SIG-M5 treated with dmso at 0.1 percent for 504 hours (cell line): ENCODE measurements at regions not wholly inside any gene's neighbourhood (a gene's known extent, or its start where the extent isn't known, plus 50 kb on each side); places are given as distances from the start of the nearest gene placed in this dataset.

Experiments used
- DNase-seq: peaks from one replicate; lab custom pipeline; 2025; ENCODE audit not compliant: unreplicated experiment; lab: John Stamatoyannopoulos, UW

DNA sequence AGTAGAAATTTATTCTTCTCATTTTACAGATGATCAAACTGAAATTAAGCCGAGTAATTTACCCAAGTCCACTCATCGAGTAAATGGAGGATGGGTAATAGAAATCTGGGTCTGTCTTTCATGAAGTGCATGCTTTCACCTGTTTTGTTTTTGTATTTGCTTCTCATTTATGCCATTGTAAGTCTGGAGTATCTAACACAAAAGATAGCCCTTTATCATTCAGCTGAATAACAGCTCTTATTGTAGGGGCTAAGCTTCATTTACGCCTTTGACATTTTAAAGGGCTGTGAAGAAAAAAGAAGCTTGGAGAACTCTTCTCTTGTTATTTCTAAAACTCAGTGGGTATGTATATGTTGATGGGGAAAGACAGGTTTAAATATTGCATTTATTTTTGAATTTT is 1196.2 kb upstream of the TENM4 start:
- no peak for DNase-seq

DNA sequence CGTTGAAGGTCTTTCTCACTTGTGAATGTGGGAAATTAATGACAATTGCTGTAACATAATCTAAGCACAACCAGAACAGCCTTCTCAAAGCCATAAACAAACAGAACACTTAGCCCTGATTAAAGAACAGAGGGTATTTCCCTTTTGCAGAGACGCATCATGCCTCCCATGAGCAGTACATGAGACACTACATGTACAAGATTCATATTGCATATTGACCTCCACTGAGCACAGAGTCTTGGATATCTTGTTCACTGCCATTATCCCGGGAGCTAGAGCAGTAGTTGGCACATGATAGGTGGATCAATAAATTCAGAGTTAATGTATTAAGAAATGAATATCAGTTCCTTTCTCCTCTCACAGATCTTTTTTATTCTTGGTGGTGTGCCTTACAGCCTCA is 1194.3 kb upstream of the TENM4 start:
- DNase-seq = no peak

DNA sequence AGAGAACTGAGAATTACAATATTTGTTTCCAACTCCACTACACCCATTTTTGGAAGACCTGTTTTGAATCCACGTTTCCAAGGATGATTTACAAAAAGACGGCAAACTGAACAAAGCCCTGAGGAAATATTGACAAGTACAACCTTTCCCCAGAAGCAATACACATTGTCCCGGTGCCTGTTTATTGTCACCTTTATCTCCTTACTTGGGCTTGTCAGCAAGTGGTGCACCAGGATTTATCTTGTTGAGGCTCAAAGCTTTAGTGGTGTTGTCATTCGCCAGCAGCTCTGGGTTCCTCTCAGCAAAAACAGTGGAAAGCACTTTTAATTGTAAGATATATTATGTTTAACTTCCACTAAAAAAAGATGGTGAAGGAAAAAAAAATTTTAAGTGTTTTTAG is 1191.9 kb upstream of the TENM4 start:
- DNase-seq = no peak

DNA sequence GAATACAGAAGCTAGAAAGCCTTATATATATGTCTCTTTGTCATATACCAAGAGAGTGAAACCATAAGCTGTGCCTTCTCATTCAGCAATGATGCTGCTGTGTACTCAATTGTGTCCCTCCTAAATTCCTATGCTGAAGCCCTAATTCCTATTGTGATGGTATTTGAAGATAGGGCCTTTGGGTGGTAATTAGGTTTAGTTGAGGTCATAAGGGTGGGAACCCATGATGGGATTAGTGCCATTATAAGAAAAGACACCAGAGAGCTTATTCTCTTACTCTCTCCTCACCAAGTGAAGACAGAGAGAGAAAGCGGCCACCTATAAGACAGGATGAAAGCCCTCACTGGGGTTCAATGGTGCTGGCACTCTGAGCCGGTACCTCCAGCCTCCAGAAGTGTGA is 1191.3 kb upstream of the TENM4 start:
- DNase-seq = no peak

DNA sequence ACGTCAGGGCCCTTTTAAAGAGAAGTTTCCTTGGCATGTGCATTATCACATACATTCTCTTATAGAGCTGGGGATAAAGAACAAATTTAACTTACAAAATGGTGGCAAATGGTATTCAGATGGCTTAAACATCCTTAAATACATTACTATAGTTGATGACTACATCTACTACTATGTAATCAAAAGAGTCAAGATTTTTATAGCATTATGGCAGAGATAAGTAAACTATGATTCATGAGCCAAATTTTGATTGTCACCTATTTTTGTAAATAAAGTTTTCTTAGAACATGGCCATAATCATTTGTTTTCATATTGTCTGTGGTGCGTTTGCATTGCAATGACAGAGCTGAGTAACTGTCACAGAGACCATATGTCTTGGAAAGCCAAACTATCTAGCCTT is 1188.6 kb upstream of the TENM4 start:
- DNase-seq = no peak

DNA sequence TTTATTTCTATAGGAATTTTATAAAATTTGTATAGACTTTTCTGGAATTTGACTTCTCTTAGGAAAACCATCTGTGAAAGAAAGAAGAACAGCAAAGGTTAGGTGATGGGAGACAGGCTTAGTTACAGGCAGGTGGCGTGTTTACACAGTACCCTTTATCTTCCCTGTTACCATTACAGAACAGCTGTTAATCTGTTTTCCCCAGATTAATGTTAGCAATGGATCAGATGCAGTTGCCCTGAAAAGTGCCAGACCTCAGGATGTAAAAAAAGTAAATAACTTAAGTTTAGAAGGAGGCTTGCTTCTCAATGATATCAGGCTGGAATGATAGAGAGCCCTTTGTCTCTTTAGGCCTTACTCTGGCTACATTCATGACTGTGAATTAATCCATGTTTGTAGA is 1186.5 kb upstream of the TENM4 start:
- DNase-seq = no peak

DNA sequence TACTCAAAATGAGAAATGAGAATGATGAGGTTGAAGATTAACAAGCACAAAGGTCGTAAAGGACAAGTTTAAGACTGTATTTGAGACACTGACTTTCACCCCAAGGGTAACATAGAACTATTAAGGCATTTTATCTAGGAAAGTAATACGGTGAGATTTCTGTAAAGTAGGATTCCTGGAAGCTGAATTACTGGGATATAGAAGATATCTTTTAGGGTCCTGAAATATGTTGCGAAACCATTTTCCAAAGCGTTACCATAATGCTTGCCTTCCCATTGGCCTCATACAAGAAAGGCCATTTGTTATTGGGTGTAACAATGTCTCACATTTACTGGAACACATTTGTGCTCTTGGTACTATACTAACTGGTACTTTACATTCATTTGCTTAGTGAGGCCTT is 1185.9 kb upstream of the TENM4 start:
- no peak for DNase-seq

DNA sequence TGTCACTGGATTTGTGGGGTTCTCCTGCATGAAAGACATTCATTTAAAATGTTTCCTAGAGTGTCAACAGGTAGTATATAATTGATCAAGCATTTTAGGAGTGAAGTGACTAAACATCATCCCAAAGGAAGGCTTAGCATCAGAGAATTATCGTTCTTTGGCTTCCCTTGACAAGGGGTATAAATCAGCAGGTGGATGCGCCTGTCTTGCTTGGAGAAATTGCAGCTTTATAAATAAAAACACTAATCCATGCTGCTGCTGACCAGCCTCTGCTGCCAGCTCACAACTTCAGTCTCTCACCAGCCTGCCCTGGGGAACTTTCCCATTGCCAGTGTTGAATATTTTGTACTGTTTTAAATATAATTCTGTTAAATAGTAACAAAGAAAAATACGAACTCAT is 1184.7 kb upstream of the TENM4 start:
- no peak for DNase-seq

DNA sequence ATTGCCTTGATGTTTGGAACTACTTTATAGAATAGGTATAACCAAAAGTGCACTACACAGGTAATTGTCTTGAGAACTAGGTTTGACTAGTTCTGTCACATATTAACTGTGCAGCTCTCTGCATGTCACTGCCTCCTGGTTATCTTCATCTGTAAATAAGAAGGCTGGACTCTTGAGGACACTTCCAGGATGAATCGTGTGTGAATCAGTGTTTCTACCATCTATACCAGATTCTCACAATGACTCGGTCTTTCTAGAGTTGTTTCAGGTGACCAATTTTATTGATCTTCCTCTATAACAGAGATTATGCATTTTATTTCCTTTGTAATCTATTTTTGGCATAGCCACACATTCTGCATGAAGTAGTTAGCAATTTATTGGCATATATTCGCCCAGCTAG is 1181.0 kb upstream of the TENM4 start:
- DNase-seq = no peak

DNA sequence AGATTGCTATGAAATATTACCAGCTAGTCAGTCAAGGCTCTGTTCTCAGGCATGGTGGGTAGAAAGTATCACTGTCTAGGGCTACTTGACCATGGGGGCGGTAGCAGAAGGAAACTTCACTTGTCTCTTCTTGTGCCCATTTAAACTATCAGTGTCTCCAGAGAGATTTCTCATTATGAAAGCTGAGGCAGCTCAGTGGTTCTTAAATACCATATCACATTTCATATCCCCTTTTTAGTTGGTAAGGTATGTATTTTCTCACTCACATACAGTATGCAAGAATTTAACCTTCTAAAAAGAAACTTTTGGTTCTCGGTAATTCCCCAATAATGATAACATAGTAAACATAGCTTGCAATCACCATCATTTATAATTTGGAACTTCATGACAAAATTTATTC is 1180.0 kb upstream of the TENM4 start:
- DNase-seq = no peak

DNA sequence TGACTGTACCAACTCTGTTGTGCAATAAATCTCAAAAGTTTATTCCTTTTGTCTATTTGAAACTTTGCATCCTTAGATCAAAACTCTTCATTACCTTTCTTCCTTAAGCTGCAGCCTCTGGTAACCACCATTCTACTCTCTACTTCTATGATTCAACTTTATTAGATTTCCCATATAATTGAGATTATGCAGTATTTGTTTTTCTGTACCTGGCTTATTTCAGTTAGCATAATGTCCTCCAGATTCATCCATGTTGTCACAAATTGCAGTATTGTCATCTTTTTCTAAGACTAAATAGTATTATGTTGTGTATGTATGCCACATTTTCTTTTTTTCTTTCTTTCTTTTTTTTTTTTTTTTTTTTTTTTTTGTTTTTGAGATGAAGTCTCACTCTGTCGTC is 1176.3 kb upstream of the TENM4 start:
- no peak for DNase-seq

DNA sequence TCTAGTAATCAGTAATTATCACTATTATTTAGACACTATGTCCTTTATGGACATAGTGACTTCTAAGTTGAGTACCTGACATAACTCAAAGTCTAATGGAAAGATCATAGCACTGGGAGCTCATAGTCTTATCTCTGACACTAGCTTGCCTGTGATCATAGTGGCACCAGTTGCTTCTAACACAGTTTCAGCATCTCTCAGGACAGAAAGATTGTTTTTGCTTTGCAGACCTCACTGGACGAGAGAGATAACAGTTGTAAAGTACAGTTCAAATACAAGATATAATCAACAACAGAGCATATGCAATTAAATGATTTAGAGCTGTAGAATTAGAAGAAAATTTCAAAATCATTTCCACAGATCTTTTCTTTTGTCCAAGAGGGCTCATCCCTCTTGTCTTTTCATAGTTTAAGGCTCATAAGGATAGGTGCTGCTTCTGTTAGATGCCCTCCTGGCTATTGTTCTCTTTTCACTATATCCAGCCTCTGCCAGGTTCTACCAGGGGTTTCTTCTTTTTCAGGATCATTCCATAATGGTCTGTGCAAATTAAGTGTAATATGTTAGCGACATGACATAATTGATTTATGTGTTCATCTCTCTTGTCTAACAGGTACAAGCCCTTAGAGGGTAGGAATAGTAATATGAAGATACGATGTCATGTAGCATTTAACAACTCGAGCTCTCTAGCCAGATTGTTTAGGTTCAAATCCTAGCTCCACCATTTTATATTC is 1175.4 kb upstream of the TENM4 start:
- no peak for DNase-seq

DNA sequence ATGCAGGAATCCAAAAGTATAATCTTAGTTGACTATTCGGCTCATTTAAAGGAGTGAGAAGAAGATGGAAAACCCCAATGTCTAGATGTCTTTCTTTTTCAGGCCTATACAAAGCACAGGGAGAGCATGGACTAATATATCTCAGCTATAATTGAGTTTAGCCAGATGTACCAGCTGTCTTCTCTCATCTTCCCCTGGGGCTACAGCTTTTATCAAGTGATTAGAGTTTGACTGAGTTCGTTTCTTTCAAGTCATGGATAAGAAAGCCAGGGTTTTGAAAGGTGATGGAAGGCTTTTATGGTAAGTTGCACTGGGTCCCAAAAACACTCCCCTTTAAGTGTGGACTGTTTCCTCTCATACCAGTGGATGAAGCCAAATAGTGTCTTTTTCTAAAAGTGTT is 1172.8 kb upstream of the TENM4 start:
- DNase-seq = no peak

DNA sequence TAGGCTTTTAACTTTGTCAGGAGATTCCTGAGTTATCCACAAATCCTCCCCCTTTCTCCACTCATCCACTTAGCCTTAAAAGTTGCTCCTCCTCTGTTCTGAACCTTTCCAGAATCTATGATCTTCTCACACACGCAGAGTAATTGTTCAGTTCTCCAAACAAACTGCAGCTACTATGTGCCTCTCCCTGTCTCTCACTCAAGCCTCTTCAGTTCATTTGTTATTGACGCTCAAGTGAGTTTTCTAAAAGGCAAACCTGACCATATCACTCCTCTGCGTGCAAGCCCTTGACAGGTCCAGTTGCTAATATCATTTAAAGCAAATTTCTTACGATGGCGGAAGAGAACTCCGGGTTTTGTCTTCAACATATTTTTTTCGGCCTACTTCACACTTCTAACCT is 1169.7 kb upstream of the TENM4 start:
- DNase-seq = no peak

DNA sequence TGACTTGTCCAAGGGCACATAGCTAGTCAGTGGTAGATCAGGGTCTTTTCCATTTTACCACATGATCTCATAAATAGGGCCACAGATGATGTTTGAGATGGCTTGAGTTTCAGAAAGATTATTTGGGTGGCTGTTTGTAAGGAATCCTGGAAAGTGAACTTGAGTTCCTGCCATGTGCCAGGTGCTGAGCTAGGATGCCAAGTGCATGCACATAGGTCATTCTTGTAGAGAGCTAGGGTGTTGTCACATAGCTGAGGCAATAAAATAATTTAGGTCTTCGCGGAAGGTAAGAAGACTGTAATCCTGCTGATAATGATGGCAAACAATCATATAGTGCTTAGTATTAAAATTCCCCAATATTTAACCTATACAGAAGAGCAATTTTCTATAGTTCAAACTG is 1162.6 kb upstream of the TENM4 start:
- DNase-seq = no peak

DNA sequence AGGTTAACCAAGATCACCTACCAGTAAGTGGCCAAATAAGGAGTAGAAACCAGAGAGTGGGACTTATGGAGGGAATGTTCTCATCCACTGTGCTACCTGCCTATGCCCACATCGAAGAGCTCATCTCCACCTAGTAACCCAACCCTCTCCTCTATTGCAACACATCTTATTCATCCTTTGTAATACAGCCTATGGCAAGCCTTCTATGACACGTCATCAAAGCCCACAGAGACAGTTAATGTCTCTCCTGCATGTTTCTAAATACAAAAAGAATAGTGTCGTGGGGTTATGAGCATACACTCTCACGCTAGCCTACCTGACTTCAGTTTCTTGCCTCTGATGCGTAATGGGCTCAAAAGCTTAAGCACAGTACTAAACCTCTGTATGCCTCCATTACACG is 1158.1 kb upstream of the TENM4 start:
- no peak for DNase-seq

DNA sequence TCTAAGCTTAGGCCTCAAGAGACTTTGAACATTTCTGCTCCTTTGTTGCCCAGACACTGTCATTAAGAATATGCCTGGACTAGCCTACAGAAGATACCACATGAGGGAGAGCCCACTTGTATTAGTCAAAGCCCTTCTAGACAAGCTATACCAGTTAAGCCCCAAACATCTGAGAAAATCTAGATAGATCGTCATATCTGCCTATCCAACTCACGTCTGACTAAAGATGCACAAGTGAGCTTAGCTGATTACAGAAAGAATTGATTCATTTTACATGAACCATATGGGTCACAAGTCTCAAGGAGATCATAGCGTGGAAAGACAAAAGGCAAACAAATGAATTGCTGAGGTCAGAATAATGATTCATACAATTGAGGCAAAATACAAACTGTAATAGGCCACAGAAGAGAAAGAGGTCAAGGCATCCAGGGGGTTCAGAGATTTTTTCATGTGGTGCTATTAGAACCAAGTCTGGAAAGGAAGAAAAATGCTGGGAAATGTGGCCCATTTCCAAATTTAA is 1155.5 kb upstream of the TENM4 start:
- no peak for DNase-seq

DNA sequence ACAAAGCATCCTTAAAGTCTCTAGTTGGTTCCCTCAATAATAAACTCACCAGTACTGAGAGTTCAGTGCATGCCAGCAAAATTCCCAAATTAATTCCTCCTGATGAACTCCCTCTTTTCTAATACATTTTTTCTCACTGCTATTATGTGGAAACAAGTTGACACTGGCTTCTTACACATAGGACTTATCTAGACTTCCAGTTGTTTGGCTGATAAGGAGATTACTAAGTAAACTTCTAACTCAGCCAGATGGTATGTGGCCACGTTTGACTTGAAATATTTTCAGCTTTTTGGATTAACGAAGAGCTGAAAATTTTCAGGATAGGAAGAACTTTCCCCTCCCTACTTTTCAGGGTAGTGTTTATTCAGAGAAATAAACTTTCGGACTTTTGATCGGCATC is 1154.2 kb upstream of the TENM4 start:
- no peak for DNase-seq

DNA sequence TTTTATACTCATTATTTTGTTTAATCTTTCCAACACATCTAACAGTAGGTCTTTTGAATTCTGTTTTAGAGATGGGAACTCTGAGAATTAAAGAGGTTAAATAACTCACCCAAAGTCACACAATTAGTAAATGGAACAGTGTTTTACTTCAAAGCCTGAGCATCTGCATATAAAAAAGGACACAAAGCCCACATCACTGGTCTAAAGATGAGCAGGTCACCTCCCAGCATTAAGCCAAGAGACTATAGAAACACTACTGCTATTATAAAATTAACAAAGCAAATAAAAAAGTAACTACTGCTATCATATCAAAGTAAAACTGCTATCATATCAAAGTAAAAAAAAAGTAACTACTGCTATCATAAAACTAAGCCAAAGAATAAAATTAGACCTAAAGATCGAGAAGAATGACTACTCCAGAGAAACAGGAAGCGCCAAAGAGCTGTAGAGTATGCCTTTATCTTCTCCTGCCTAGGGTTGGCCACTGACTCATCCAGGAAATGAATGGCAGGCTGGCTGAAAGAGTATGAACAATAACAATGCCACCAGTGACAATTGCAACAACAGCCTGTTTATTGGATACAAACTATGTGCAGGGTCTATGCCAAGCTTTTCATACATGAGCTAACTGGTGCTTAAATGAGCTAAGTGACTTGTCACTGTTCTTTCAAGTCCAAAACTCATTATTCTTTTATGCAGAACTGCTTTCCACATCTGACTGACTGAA is 1153.0 kb upstream of the TENM4 start:
- DNase-seq = no peak

DNA sequence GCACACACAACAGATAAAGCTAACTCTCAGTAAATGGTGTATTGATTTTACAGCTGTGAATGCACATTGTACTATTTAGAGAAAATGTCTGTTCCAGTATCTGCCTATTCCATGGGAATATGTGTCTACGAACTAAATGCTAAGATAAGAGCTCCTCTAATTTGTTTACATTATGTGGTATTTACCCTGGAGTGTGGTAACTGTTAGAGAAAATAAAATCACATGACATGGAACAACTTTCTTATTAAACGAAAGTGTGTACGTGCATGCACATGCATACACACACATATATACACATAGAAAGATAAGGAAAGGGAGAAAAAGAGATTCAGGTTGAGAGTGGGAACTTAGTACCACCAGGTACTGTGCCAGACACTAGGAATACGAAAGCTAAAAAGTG is 1151.7 kb upstream of the TENM4 start:
- no peak for DNase-seq

DNA sequence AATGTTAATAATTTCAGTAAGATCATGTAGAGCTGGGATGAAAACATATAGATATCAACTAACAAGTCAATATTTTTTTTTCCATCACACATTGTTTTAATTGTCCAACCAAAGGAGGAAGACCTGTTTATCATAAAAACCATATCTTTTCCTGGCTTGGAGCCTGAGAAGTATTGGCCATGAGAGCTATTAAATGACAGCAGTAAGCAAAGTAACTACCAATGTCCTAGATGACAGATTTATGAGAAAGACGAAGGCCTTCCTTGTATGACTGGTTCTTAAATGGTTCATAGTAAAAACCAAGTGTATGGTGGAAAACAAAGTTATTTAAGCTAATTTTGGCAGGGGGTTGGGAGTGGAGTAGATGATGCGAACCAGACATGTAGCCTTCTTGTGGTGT is 1147.1 kb upstream of the TENM4 start:
- no peak for DNase-seq

DNA sequence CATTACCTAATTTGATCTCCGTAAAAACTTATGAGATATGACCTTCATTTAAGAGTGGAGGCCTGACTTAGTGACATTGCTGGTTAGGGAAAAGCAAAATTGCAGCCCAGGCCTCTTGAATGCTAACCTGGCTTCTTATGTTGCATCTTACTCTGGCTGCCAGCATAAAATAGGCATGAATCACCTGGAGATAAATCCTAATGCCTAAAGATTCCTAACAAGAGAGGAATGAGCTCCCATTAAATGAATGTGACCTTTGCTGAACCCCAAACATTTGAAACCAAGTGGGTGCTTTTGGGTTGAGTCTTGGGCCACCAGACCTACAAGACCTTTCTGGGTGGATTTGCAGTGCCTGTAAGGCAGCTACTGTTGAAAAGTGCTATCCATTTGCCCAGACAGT is 1145.6 kb upstream of the TENM4 start:
- no peak for DNase-seq

DNA sequence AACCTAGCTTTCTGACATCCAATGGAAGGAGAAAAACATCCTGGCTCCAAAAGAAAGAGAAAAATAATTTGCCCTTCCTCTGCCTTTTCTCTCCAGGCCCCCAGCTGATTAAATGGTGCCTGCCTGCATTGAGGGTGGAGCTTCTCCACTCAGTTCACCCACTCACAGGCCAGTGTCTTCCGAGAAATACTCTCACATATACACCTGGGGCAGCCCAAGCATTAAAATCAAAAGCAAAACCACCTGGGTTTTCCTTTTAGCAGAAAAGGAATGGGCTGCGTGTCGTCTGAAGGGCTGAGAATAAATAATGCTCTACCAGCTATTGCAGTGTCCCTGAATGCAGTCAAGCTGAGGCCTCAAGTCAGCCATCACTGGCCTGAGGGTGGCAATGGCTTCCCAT is 1143.8 kb upstream of the TENM4 start:
- DNase-seq = no peak
